MCF 10A (cell line): ENCODE measurements at regions not wholly inside any gene's neighbourhood (a gene's known extent, or its start where the extent isn't known, plus 50 kb on each side); places are given as distances from the start of the nearest gene placed in this dataset.

Experiments
- BruUV-seq: library from RNA; stranded (reverse); fragments of 400-500 nt; replicated peaks from 2 replicates; lab custom pipeline; 2021; lab: Mats Ljungman, UMichigan
- CTCF ChIA-PET: fragments of 300-600 bp; sonication (Branson Sonifier 250); formaldehyde crosslinking; extraction: SDS; loops from one replicate; lab custom pipeline; 2021; ENCODE audit warnings: antibody characterized with exemption, inconsistent platforms; lab: Yijun Ruan, JAX
- POLR2A ChIA-PET: fragments of 300-600, 350-650 bp; sonication (Branson Sonifier 250); formaldehyde crosslinking; extraction: SDS; loops from one replicate; lab custom pipeline; 2020; ENCODE audit warnings: antibody characterized with exemption, inconsistent platforms; lab: Yijun Ruan, JAX
- DNase-seq: peaks from one replicate; pipeline ENCODE4 v3.0.0-alpha.2; 2018; ENCODE audit not compliant: unreplicated experiment
- H3K27ac Mint-ChIP-seq: one replicate; pipeline ENCODE4 v1.8.0; 2022; ENCODE audit warnings: mild to moderate bottlenecking, low read depth, mixed read lengths; ENCODE audit not compliant: unreplicated experiment
- H3K27me3 Mint-ChIP-seq: one replicate; pipeline ENCODE4 v1.8.0; 2022; ENCODE audit warnings: mixed read lengths; ENCODE audit not compliant: insufficient read depth, unreplicated experiment
- H3K36me3 Mint-ChIP-seq: one replicate; pipeline ENCODE4 v1.8.0; 2022; ENCODE audit warnings: mild to moderate bottlenecking, moderate library complexity, mixed read lengths; ENCODE audit not compliant: insufficient read depth, unreplicated experiment
- H3K4me1 Mint-ChIP-seq: one replicate; pipeline ENCODE4 v1.8.0; 2022; ENCODE audit warnings: mixed read lengths; ENCODE audit not compliant: insufficient read depth, unreplicated experiment
- H3K4me3 Mint-ChIP-seq: one replicate; pipeline ENCODE4 v1.8.0; 2022; ENCODE audit warnings: mild to moderate bottlenecking, moderate library complexity, mixed read lengths; ENCODE audit not compliant: unreplicated experiment
- H3K9me3 Mint-ChIP-seq: one replicate; pipeline ENCODE4 v1.8.0; 2022; ENCODE audit warnings: mixed read lengths; ENCODE audit not compliant: unreplicated experiment
- intact Hi-C: fragments of 100-400 bp; cut with micrococcal nuclease; formaldehyde crosslinking; loops from 2 replicates; pipeline ENCODE4 v1.14.1; 2022
- TF ChIP-seq, protein P1 (sequence below): fragments of 200-600 bp; IDR thresholded peaks from one replicate; pipeline ENCODE4 v1.8.0; 2022; ENCODE audit warnings: antibody characterized with exemption, mild to moderate bottlenecking; ENCODE audit not compliant: unreplicated experiment

GRCh38 chr5:4924577-4924976 lies 215.6 kb upstream of the ADAMTS16 start:
- intact Hi-C loops = no loop called here
- TF ChIP-seq, protein P1, sequence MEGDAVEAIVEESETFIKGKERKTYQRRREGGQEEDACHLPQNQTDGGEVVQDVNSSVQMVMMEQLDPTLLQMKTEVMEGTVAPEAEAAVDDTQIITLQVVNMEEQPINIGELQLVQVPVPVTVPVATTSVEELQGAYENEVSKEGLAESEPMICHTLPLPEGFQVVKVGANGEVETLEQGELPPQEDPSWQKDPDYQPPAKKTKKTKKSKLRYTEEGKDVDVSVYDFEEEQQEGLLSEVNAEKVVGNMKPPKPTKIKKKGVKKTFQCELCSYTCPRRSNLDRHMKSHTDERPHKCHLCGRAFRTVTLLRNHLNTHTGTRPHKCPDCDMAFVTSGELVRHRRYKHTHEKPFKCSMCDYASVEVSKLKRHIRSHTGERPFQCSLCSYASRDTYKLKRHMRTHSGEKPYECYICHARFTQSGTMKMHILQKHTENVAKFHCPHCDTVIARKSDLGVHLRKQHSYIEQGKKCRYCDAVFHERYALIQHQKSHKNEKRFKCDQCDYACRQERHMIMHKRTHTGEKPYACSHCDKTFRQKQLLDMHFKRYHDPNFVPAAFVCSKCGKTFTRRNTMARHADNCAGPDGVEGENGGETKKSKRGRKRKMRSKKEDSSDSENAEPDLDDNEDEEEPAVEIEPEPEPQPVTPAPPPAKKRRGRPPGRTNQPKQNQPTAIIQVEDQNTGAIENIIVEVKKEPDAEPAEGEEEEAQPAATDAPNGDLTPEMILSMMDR = no peak
- no peaks in the 10 kb centered on the region for H3K27me3 Mint-ChIP-seq
- DNase-seq = no peak
- no peaks in the 10 kb centered on the region for H3K4me1 Mint-ChIP-seq
- H3K36me3 Mint-ChIP-seq = no peaks in the 10 kb centered on the region
- H3K4me3 Mint-ChIP-seq = no peak overlapping the region
- no peak overlapping the region for H3K27ac Mint-ChIP-seq
- CTCF ChIA-PET = no interaction called here
- H3K9me3 Mint-ChIP-seq = no peaks in the 10 kb centered on the region
- POLR2A ChIA-PET = no interaction called here
- BruUV-seq = no TSS peak

GRCh38 chr5:4927097-4927496 lies 213.0 kb upstream of the ADAMTS16 start:
- DNase-seq = no peak
- Mint-ChIP-seq H3K9me3 (no peaks in the 10 kb centered on the region), H3K27ac (no peak overlapping the region), H3K4me3 (no peak overlapping the region), H3K36me3 (no peaks in the 10 kb centered on the region), H3K27me3 (no peaks in the 10 kb centered on the region), H3K4me1 (no peaks in the 10 kb centered on the region)
- TF ChIP-seq, protein P1 = no peak
- intact Hi-C loops = no loop called here
- ChIA-PET CTCF (interaction anchor here (0.6 to 1.0 kb wide), 2 partner anchors 15 to 19 kb away, joined by 4 to 5 read pairs; no protein-coding TSS in a partner anchor), POLR2A (no interaction called here)
- no TSS peak for BruUV-seq

DNA sequence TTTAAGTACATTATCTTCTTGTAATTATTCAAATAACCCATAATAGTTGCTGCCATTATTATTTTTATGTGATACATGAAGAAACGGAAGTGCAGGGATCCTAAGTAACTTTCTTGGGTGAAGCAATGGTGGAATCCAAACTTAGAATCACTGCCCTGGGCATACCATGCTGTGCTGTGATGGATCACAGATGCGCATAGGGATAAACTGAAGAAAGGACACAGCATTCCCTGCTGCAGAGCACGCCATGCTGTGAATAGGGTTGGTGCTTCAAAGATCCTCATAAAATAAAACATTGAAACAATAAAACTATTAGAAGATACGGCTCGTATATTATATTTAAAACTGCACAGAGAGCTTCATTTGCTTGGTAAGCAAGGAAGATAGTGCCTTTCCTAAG lies 211.7 kb upstream of the ADAMTS16 start:
- no TSS peak for BruUV-seq
- TF ChIP-seq, protein P1 = no peak
- POLR2A ChIA-PET = no interaction called here
- no peak for DNase-seq
- Mint-ChIP-seq H3K27me3 (no peaks in the 10 kb centered on the region), H3K4me3 (no peak overlapping the region), H3K4me1 (no peaks in the 10 kb centered on the region), H3K9me3 (no peaks in the 10 kb centered on the region), H3K27ac (no peak overlapping the region), H3K36me3 (no peaks in the 10 kb centered on the region)
- intact Hi-C loops = no loop called here
- CTCF ChIA-PET = interaction anchor here (1.4 kb wide), 1 partner anchor 12 kb away, joined by 3 read pairs; no protein-coding TSS in a partner anchor

GRCh38 chr5:4929092-4929655 lies 211.0 kb upstream of the ADAMTS16 start:
- DNase-seq = no peak
- Mint-ChIP-seq H3K9me3 (no peaks in the 10 kb centered on the region), H3K4me3 (no peak overlapping the region), H3K4me1 (no peaks in the 10 kb centered on the region), H3K27me3 (no peaks in the 10 kb centered on the region), H3K27ac (no peak overlapping the region), H3K36me3 (no peaks in the 10 kb centered on the region)
- ChIA-PET CTCF (interaction anchor here (1.4 kb wide), 1 partner anchor 12 kb away, joined by 3 read pairs; no protein-coding TSS in a partner anchor), POLR2A (no interaction called here)
- BruUV-seq = no TSS peak
- intact Hi-C loops = no loop called here
- TF ChIP-seq, protein P1 = no peak
